ENCODE measurements at regions not wholly inside any gene's neighbourhood (a gene's known extent, or its start where the extent isn't known, plus 50 kb on each side); places are given as distances from the start of the nearest gene placed in this dataset.

DNA sequence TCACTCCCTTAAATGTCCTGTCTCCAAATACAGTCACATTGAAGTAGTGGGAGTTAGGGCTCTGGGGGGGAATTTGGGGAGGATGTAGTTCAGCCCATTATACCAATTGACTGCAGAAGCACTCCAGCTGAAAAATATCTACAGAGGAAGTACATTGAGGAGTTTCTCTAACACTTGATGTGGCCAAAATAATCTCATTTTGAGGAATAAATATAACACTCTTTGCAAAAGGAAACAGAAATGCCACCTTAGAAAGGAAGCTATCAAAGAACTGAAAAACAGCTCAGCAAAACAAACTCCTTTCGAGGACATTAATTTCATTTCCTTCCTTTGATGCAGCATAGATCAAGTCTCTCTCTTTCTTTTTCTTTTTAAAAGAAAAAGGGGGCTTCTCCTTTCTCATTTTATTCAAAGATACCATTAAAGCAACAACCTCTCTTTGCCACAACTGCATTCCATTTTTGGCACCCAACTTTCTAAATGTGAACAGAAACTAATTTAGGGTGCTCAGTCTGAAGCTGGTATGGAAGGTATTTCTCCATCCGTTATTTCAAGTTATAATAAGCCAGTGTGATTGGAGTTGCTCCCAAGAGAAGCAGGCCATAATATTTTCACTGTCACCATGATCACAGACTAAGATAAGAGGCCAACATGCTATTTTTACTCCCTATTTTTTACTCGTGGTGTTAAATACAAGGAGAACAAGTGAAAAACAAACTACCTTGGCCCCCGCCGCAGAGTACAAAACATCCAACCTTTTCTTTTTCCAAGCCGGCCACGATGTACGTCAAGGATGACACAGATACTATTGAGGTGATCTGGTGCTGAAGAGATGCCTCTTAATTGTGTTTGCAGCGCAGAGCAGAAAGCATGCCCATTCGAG is 230.4 kb upstream of the GATB start:
- Histone ChIP-seq H3K4me1 (ENCODE audit: control insufficient read depth, insufficient read depth, low read length, unreplicated experiment) (no peaks in the 10 kb centered on the region), H2AFZ (ENCODE audit: low read length, unreplicated experiment) (no peak overlapping the region), H3K27ac (ENCODE audit: low read depth, low read length) (no peak overlapping the region)

DNA sequence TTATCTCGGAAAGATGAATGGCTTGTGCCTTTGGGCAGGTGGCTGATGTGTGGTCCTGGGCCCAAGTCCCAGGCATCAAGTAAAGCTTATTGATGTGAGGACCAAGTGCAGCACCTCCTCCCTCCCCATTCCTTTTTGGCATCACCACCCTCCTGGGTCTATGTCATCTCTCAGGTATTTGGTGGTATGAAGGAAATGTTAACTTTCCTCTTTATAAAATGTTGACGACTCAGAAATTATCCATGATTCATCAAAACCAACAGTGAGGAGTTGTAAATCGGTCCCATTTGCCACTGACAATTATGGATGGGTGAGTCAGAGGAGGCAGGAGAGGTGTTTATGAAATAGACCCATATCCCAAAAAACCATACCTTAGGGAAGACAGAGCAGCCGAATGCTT is 229.4 kb upstream of the GATB start:
- Histone ChIP-seq H3K36me3 (ENCODE audit: insufficient read depth, low read length) (no peaks in the 10 kb centered on the region), H3K4me3 (ENCODE audit: low read depth, low read length) (no peak overlapping the region), H3K27ac (ENCODE audit: low read depth, low read length) (no peak overlapping the region), H3K27me3 (ENCODE audit: insufficient read depth, low read length) (0 out of 2 replicates have a peak, but pooled peaks cover 9% of the 10 kb centered on the region), H3K79me2 (ENCODE audit: control insufficient read depth, insufficient read depth, low read length, unreplicated experiment) (no peaks in the 10 kb centered on the region), H2AFZ (ENCODE audit: low read length, unreplicated experiment) (no peak overlapping the region), H3K4me1 (ENCODE audit: control insufficient read depth, insufficient read depth, low read length, unreplicated experiment) (no peaks in the 10 kb centered on the region)

More for the DNA sequence above, 230.4 kb upstream of the GATB start:
- Histone ChIP-seq H3K36me3 (ENCODE audit: insufficient read depth, low read length) (no peaks in the 10 kb centered on the region), H3K4me3 (ENCODE audit: low read depth, low read length) (no peak overlapping the region), H3K27me3 (ENCODE audit: insufficient read depth, low read length) (no peaks in the 10 kb centered on the region), H3K79me2 (ENCODE audit: control insufficient read depth, insufficient read depth, low read length, unreplicated experiment) (no peaks in the 10 kb centered on the region)

DNA sequence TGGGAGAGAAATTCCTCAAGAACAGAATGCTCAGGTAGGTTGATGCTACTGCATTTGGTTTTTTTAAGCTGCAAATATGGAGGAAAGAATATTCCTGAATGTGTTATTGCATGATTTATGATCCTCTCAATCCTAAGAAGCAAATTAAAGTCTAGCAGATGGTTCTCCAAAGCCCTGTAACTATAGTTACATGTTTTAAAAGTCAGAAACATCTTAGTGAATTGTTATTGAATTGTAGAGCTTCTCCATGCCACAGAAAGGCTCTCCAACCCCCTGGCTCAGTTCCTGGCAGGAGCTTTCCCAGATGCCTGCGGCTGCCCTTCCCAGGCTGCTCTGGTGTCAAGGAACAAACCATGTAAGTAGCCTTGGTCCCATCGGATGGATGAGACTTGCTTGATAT is 227.8 kb upstream of the GATB start:
- Histone ChIP-seq H3K4me1 (ENCODE audit: control insufficient read depth, insufficient read depth, low read length, unreplicated experiment) (no peaks in the 10 kb centered on the region), H3K27ac (ENCODE audit: low read depth, low read length) (no peak overlapping the region), H2AFZ (ENCODE audit: low read length, unreplicated experiment) (no peak overlapping the region), H3K36me3 (ENCODE audit: insufficient read depth, low read length) (no peaks in the 10 kb centered on the region), H3K27me3 (ENCODE audit: insufficient read depth, low read length) (0 out of 2 replicates have a peak, but pooled peaks cover 9% of the 10 kb centered on the region), H3K79me2 (ENCODE audit: control insufficient read depth, insufficient read depth, low read length, unreplicated experiment) (no peaks in the 10 kb centered on the region), H3K4me3 (ENCODE audit: low read depth, low read length) (no peak overlapping the region)

DNA sequence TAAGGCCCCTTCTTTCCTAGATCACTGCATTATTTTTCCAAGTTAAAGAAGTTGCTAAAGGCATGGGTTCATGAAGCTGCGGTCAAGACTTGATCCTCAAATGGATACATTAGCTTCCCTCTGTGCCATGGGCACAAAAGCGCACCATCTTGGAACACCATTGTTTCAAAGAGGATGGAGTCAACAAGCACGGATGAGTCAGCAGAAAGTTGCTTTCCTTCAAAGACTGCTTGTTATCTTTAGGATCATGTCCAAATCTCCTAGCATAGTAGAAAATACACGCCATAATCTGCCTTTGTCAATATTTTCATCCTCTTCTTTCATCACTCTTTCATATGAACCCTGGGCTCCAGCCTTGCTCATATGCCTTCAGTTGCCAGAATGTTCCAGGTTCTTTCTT is 226.8 kb upstream of the GATB start:
- Histone ChIP-seq H3K27ac (ENCODE audit: low read depth, low read length) (no peak overlapping the region), H3K4me1 (ENCODE audit: control insufficient read depth, insufficient read depth, low read length, unreplicated experiment) (no peaks in the 10 kb centered on the region), H3K36me3 (ENCODE audit: insufficient read depth, low read length) (no peaks in the 10 kb centered on the region), H3K4me3 (ENCODE audit: low read depth, low read length) (no peak overlapping the region), H2AFZ (ENCODE audit: low read length, unreplicated experiment) (no peak overlapping the region), H3K79me2 (ENCODE audit: control insufficient read depth, insufficient read depth, low read length, unreplicated experiment) (no peaks in the 10 kb centered on the region), H3K27me3 (ENCODE audit: insufficient read depth, low read length) (peaks cover 12% of the 10 kb centered on the region; the same call in 1 of the 2 replicates)

DNA sequence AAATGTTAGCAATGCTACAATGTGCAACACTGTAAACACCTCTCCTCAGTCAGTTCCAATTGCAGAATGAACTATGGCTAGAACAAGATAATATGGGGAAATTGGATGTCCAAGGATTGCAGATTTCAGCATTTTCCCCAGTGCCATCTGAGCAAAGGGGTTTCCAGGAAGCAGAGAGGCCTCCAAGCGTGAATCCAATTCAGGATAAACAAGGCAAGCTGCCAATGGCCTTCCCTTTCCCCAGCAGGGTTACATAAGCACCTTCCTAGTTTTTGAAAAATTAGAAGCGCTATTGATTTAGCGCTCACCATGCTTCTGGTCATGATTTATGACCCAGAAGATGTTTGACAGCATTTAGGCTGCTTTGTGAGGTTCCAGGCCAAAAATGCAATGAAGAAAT is 223.0 kb upstream of the GATB start:
- Histone ChIP-seq H3K4me3 (ENCODE audit: low read depth, low read length) (no peak overlapping the region), H3K4me1 (ENCODE audit: control insufficient read depth, insufficient read depth, low read length, unreplicated experiment) (no peaks in the 10 kb centered on the region), H3K79me2 (ENCODE audit: control insufficient read depth, insufficient read depth, low read length, unreplicated experiment) (no peaks in the 10 kb centered on the region), H3K27me3 (ENCODE audit: insufficient read depth, low read length) (peaks cover 12% of the 10 kb centered on the region; the same call in 1 of the 2 replicates), H3K27ac (ENCODE audit: low read depth, low read length) (no peak overlapping the region), H3K36me3 (ENCODE audit: insufficient read depth, low read length) (no peaks in the 10 kb centered on the region), H2AFZ (ENCODE audit: low read length, unreplicated experiment) (no peak overlapping the region)

DNA sequence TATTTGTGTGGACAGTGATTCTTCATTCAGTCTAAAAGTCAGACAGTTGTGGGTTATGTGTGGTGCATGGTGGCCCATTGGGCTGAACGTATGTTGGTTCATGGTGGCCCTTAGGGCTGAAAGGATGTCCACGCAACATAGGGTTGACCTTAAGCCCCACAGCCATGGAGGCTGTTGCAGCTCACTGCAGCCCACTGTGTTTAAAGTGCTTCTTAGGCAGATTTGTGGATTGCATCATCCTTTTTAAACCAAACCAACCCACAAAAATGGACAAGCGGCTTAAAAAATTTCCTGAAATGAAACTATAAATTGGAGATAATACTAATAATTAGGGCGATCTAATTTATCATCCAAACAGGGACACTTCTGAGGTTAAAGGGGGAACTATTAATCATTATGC is 219.0 kb upstream of the GATB start:
- no peaks in the 10 kb centered on the region for H3K79me2 ChIP-seq (ENCODE audit: control insufficient read depth, insufficient read depth, low read length, unreplicated experiment)
- H3K36me3 ChIP-seq (ENCODE audit: insufficient read depth, low read length): no peaks in the 10 kb centered on the region
- no peak overlapping the region for H3K27ac ChIP-seq (ENCODE audit: low read depth, low read length)
- H2AFZ ChIP-seq (ENCODE audit: low read length, unreplicated experiment): no peak overlapping the region
- H3K4me1 ChIP-seq (ENCODE audit: control insufficient read depth, insufficient read depth, low read length, unreplicated experiment): no peaks in the 10 kb centered on the region
- H3K27me3 ChIP-seq (ENCODE audit: insufficient read depth, low read length): peaks cover 3% of the 10 kb centered on the region; the same call in 1 of the 2 replicates
- H3K4me3 ChIP-seq (ENCODE audit: low read depth, low read length): no peak overlapping the region

DNA sequence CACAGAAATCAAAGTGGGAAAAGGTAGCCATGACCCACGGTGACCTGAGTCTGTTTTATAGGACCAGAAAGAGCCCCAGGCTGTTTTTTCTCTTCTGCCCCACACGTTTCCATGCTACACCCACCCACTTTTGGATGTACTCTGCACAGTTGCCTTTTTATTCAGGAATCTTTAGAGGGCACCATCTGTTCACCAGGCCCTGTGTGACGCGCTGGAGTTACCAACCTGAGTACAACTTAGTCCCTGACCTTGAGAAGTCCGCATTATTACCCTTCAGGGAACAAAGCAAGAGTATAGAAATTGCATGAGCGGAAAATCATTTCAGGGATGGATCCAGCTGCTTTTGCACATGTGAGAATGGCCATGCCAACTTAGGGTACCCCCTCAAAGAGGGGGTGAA is 207.8 kb upstream of the GATB start:
- no peaks in the 10 kb centered on the region for H3K79me2 ChIP-seq (ENCODE audit: control insufficient read depth, insufficient read depth, low read length, unreplicated experiment)
- H3K36me3 ChIP-seq (ENCODE audit: insufficient read depth, low read length): no peaks in the 10 kb centered on the region
- 0 out of 2 replicates have a peak, but pooled peaks cover under 1% of the 10 kb centered on the region for H3K27me3 ChIP-seq (ENCODE audit: insufficient read depth, low read length)
- no peak overlapping the region for H3K27ac ChIP-seq (ENCODE audit: low read depth, low read length)
- H3K4me3 ChIP-seq (ENCODE audit: low read depth, low read length): no peak overlapping the region
- H2AFZ ChIP-seq (ENCODE audit: low read length, unreplicated experiment): no peak overlapping the region
- H3K4me1 ChIP-seq (ENCODE audit: control insufficient read depth, insufficient read depth, low read length, unreplicated experiment): no peaks in the 10 kb centered on the region

DNA sequence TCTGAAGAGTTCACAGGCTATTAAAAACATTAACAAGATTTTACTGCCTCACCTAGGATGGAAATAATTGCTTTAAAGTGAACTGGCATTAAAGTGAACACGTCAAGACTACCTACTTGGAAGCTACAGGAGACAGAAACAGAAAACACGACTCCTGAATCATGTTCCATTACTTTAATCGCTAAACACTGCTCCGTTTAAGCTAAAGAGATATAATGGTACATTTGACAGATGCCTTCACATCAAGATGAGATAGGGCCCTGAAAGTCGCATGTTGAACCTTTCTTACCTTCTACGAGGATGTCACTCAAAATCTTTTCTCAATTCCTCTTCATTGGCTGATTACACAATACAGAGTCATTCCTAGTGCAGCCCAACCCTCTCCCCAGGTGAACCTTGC is 206.3 kb upstream of the GATB start:
- Histone ChIP-seq H2AFZ (ENCODE audit: low read length, unreplicated experiment) (no peak overlapping the region), H3K27me3 (ENCODE audit: insufficient read depth, low read length) (0 out of 2 replicates have a peak, but pooled peaks cover 9% of the 10 kb centered on the region), H3K27ac (ENCODE audit: low read depth, low read length) (no peak overlapping the region), H3K36me3 (ENCODE audit: insufficient read depth, low read length) (no peaks in the 10 kb centered on the region), H3K79me2 (ENCODE audit: control insufficient read depth, insufficient read depth, low read length, unreplicated experiment) (no peaks in the 10 kb centered on the region), H3K4me3 (ENCODE audit: low read depth, low read length) (no peak overlapping the region), H3K4me1 (ENCODE audit: control insufficient read depth, insufficient read depth, low read length, unreplicated experiment) (no peaks in the 10 kb centered on the region)

DNA sequence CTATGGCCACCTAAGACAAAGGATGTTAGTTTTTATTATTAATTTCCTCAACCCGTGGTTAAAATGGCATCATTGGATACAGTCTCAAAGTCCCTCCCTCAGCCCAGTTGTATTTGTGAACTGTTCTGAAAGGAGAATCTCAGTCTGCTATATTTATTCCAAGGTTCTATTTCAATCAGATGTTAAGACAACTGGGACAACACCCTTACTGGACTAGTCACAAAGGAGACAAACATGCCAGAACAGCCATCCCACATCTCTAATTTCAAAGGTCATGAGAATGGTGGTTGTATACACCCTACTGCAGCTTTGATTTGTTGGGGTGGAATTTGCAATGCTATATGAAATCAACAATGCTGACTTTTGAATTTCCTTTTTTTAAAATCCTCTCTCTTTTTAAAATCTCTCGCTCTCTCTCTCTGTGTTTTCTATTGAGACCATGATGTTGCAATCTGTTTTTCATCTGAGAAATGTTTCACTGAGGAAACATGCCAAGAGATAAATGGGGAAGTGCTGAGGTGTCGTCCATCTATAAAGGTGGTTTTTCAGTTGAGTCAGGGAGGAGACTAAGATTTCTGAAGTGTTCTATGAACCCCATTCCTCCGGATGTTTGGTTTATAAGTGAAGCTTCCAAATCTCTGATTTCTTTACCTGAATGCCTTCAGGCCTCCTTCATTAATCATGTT is 201.5 kb upstream of the GATB start:
- Histone ChIP-seq H3K27me3 (ENCODE audit: insufficient read depth, low read length) (peaks cover 15% of the 10 kb centered on the region; the same call in 1 of the 2 replicates), H3K27ac (ENCODE audit: low read depth, low read length) (no peak overlapping the region), H3K36me3 (ENCODE audit: insufficient read depth, low read length) (no peaks in the 10 kb centered on the region), H3K4me3 (ENCODE audit: low read depth, low read length) (no peak overlapping the region), H3K79me2 (ENCODE audit: control insufficient read depth, insufficient read depth, low read length, unreplicated experiment) (no peaks in the 10 kb centered on the region), H3K4me1 (ENCODE audit: control insufficient read depth, insufficient read depth, low read length, unreplicated experiment) (no peaks in the 10 kb centered on the region), H2AFZ (ENCODE audit: low read length, unreplicated experiment) (no peak overlapping the region)

DNA sequence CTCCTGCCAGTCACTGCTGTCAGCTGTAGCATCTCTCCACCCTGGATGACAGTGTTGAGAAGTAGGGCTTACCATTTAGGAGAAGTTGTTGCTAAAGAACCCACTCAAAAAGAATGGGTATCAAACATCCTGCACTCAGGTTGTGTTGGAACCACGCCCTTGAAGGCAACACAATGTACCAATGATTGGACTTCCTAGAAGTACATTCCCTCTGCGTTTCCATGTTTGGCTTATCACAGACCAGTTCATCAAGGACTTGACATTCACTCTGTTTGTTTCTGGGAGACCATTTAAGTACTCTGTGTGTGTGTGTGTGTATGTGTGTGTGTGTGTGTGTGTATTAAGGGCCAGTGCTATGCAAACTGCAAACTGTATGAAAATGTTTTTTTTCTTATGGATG is 200.6 kb upstream of the GATB start:
- Histone ChIP-seq H3K27ac (ENCODE audit: low read depth, low read length) (no peak overlapping the region), H3K36me3 (ENCODE audit: insufficient read depth, low read length) (no peaks in the 10 kb centered on the region), H2AFZ (ENCODE audit: low read length, unreplicated experiment) (no peak overlapping the region), H3K4me1 (ENCODE audit: control insufficient read depth, insufficient read depth, low read length, unreplicated experiment) (no peaks in the 10 kb centered on the region), H3K4me3 (ENCODE audit: low read depth, low read length) (no peak overlapping the region), H3K79me2 (ENCODE audit: control insufficient read depth, insufficient read depth, low read length, unreplicated experiment) (no peaks in the 10 kb centered on the region), H3K27me3 (ENCODE audit: insufficient read depth, low read length) (peaks cover 15% of the 10 kb centered on the region; the same call in 1 of the 2 replicates)
